ENCODE measurements at regions not wholly inside any gene's neighbourhood (a gene's known extent, or its start where the extent isn't known, plus 50 kb on each side); places are given as distances from the start of the nearest gene placed in this dataset.

DNA sequence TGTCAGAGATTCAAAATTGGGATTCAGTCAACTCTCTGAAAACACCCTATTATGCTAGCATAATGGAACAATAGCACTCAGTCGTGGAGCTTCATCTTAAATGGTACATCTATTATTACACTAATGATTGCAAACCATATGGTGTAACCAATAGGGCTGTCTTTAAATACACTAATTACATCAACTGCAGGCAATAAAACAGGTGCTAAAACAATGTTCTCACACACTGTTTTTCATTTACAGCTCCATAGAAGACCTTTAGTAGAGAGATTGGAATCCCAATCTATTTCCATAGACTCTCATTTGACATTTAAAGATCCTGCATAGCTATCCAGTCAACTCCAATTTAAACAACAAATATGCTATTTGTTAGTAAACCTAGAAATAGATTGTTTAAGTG is 1917.4 kb downstream of the OLFM4 start:
- H3K36me3 ChIP-seq = no peaks in the 10 kb centered on the region
- H3K27ac ChIP-seq = no peak overlapping the region
- TF ChIP-seq EP300 (IDR thresholded peaks at IDR 0.05) (no peak), POLR2AphosphoS5 (IDR thresholded peaks at IDR 0.05) (no peak), POLR2A (IDR thresholded peaks at IDR 0.05) (no peak)
- TF ChIP-seq, protein P1, sequence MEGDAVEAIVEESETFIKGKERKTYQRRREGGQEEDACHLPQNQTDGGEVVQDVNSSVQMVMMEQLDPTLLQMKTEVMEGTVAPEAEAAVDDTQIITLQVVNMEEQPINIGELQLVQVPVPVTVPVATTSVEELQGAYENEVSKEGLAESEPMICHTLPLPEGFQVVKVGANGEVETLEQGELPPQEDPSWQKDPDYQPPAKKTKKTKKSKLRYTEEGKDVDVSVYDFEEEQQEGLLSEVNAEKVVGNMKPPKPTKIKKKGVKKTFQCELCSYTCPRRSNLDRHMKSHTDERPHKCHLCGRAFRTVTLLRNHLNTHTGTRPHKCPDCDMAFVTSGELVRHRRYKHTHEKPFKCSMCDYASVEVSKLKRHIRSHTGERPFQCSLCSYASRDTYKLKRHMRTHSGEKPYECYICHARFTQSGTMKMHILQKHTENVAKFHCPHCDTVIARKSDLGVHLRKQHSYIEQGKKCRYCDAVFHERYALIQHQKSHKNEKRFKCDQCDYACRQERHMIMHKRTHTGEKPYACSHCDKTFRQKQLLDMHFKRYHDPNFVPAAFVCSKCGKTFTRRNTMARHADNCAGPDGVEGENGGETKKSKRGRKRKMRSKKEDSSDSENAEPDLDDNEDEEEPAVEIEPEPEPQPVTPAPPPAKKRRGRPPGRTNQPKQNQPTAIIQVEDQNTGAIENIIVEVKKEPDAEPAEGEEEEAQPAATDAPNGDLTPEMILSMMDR (IDR thresholded peaks at IDR 0.05) = no peak
- H3K4me1 ChIP-seq = no peaks in the 10 kb centered on the region
- intact Hi-C loops (cut with DNase I) = no loop called here
- DNase-seq = no peak
- no peak overlapping the region for H3K4me3 ChIP-seq
- 21% methylated on average over 1 of the region's 1 CpG for WGBS, 2 donors
- no peaks in the 10 kb centered on the region for H3K9me3 ChIP-seq
- H3K27me3 ChIP-seq = no peaks in the 10 kb centered on the region

DNA sequence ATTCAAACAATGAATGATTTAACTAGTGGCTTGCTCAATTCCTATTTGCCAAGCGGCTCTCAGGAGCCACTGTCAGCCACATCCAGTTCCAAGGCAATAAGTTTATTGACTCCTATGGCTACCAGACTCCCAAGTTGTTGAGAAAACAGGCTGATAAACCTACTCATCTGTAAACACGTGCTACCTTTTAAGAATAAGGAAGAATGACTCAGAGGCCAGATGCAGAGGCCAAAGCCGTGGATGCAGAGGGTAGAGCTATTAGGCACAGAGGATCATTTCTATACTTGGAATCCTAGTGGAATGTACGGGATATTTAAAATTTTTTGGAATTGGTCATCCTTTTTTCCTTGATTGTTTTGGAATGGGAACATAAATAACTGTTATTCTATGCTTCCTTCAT is 1921.1 kb downstream of the OLFM4 start:
- H3K27ac ChIP-seq = no peak overlapping the region
- no peak for DNase-seq
- H3K4me3 ChIP-seq = no peak overlapping the region
- intact Hi-C loops (cut with DNase I) = no loop called here
- no peaks in the 10 kb centered on the region for H3K4me1 ChIP-seq
- WGBS, 2 donors = 46 to 59% methylated on average over 4 of the region's 4 CpGs
- TF ChIP-seq EP300 (IDR thresholded peaks at IDR 0.05) = no peak
- no peak for TF ChIP-seq POLR2A (IDR thresholded peaks at IDR 0.05)
- TF ChIP-seq, protein P1 (IDR thresholded peaks at IDR 0.05) = no peak
- TF ChIP-seq POLR2AphosphoS5 (IDR thresholded peaks at IDR 0.05) = no peak
- H3K27me3 ChIP-seq = no peaks in the 10 kb centered on the region
- no peaks in the 10 kb centered on the region for H3K9me3 ChIP-seq
- no peaks in the 10 kb centered on the region for H3K36me3 ChIP-seq

DNA sequence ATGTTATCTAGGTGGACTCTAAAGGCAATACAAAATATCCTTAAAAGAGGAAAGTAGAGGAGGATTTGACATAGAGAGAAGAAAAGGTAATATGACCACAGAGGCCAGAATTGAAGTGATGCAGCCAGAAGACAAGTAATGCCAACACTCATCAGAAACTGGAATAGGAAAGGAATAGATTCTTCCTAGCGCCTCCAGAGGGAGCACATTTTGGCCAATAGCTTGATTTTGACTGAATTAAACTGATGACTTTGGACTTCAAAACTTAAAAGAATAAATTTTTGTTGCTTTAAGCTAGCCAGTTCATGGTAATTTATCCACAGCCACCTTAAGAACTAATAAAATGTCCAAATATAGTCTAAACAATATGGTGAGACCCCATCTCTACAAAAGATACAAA is 1921.9 kb downstream of the OLFM4 start:
- WGBS, 2 donors = 71 to 83% methylated on average over 1 of the region's 1 CpG
- DNase-seq = no peak
- H3K4me1 ChIP-seq = no peaks in the 10 kb centered on the region
- TF ChIP-seq, protein P1 (IDR thresholded peaks at IDR 0.05) = no peak
- no peak for TF ChIP-seq EP300 (IDR thresholded peaks at IDR 0.05)
- TF ChIP-seq POLR2AphosphoS5 (IDR thresholded peaks at IDR 0.05) = no peak
- TF ChIP-seq POLR2A (IDR thresholded peaks at IDR 0.05) = no peak
- no peak overlapping the region for H3K4me3 ChIP-seq
- no peak overlapping the region for H3K27ac ChIP-seq
- H3K36me3 ChIP-seq = no peaks in the 10 kb centered on the region
- no peaks in the 10 kb centered on the region for H3K9me3 ChIP-seq
- intact Hi-C loops (cut with DNase I) = no loop called here
- no peaks in the 10 kb centered on the region for H3K27me3 ChIP-seq

DNA sequence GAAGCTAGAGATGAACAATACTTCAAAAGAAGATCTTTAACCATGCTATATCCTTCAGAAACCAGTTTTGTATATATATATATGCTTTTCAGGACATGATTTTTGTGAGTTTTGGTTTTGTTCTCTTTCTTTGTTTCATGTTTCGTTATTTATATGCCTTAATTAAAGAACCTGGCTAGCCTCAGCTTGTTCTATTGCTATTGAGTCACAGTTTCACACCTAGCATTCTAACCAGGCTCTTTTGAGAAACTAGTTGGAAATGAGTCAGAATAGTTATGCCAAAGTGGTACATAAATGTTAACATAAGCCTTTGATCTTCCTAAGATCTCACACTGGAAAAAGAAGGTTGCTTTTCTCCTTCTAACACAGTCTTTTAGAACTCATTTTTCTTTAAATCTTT is 1925.2 kb downstream of the OLFM4 start:
- TF ChIP-seq, protein P1 (IDR thresholded peaks at IDR 0.05) = no peak
- TF ChIP-seq POLR2AphosphoS5 (IDR thresholded peaks at IDR 0.05) (no peak), POLR2A (IDR thresholded peaks at IDR 0.05) (no peak), EP300 (IDR thresholded peaks at IDR 0.05) (no peak)
- no peaks in the 10 kb centered on the region for H3K36me3 ChIP-seq
- no peaks in the 10 kb centered on the region for H3K9me3 ChIP-seq
- 37 to 66% methylated on average over 1 of the region's 1 CpG for WGBS, 2 donors
- H3K27me3 ChIP-seq = no peaks in the 10 kb centered on the region
- DNase-seq = no peak
- no peak overlapping the region for H3K4me3 ChIP-seq
- intact Hi-C loops (cut with DNase I) = no loop called here
- H3K4me1 ChIP-seq = no peaks in the 10 kb centered on the region
- H3K27ac ChIP-seq = no peak overlapping the region

DNA sequence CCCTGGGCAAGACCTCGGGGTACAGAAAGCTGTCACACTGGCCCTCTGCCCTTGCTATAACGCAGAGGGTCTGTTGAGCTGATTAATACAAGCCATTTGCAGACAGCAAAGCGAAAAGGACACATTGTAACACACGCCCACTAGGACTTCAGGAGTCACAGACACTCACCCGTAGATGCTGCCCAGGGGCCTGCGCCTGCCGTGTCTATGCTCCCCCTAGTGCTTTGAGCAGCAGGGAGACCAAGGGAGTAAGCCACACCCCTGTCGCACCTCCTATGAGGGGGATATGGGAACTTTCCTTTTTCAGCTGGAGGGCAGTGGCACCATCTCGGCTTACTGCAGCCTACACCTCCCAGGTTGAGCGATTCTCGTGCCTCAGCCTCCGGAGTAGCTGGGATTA is 1930.2 kb downstream of the OLFM4 start:
- Histone ChIP-seq H3K4me3 (no peak overlapping the region), H3K9me3 (peaks cover 0 to 4% (median 0%) of the 10 kb centered on the region in 4 donors), H3K27me3 (no peaks in the 10 kb centered on the region), H3K4me1 (no peaks in the 10 kb centered on the region), H3K36me3 (no peaks in the 10 kb centered on the region), H3K27ac (no peak overlapping the region)
- 87 to 91% methylated on average over 12 of the region's 12 CpGs for WGBS, 2 donors
- intact Hi-C loops (cut with DNase I) = no loop called here
- DNase-seq = no peak
- TF ChIP-seq EP300 (IDR thresholded peaks at IDR 0.05) (no peak), POLR2AphosphoS5 (IDR thresholded peaks at IDR 0.05) (no peak), POLR2A (IDR thresholded peaks at IDR 0.05) (no peak)
- TF ChIP-seq, protein P1 (IDR thresholded peaks at IDR 0.05) = no peak

Measured in sigmoid colon (tissue), 6 donors.